ENCODE measurements at regions not wholly inside any gene's neighbourhood (a gene's known extent, or its start where the extent isn't known, plus 50 kb on each side); places are given as distances from the start of the nearest gene placed in this dataset.

DNA sequence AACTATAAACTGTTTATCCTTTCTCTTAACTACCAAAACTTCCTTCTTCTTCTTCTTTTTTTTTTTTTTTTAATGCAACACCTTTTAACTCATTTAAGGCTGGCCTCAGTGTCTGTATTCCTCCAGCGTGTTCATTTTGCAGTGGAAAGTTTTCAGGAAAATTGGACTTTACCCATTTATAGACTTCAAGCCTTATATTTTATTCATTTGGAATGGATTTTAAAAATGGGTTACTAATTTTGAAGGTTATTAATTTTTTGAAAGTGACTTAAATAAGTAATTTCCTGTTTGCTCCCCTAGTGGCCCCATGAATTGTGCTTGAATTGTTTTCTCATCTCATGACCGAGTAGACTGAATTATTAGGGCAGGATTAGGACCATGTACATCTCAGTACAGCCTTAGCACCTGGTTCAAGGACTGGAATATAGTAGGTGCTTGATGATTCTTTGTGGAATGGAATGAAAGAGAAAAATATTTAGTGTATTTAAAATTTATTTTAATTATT, 282.7 kb downstream of the ANKRD50 start:
- Histone ChIP-seq H3K9ac (ENCODE audit: control insufficient read depth, extremely low read depth, insufficient read depth, low read length) (no peak overlapping the region), H3K9me3 (ENCODE audit: control insufficient read depth, low read depth, low read length) (no peaks in the 10 kb centered on the region), H3K4me2 (ENCODE audit: control insufficient read depth, extremely low read depth, insufficient read depth, low read depth, low read length) (peak overlapping the region; percentile 65), H3K9me1 (ENCODE audit: control insufficient read depth, extremely low read depth, insufficient read depth, low read length) (no peaks in the 10 kb centered on the region), H4K20me1 (ENCODE audit: control insufficient read depth, extremely low read depth, insufficient read depth, low read length) (no peaks in the 10 kb centered on the region), H3K27ac (ENCODE audit: control insufficient read depth, insufficient read depth, low read length) (no peak overlapping the region), H3K27me3 (ENCODE audit: control insufficient read depth, extremely low read depth, insufficient read depth, low read length) (no peaks in the 10 kb centered on the region), H3K4me3 (ENCODE audit: control insufficient read depth in 2 of 3, extremely low read depth in 1 of 3, insufficient read depth in 2 of 3, low read depth in 1 of 3, low read length in 3 of 3) (no peak overlapping the region), H2AFZ (ENCODE audit: control insufficient read depth, low read length) (no peak overlapping the region), H3K36me3 (ENCODE audit: control insufficient read depth in 2 of 2, extremely low read depth in 1 of 2, insufficient read depth in 2 of 2, low read length in 2 of 2) (no peaks in the 10 kb centered on the region), H3K79me2 (ENCODE audit: control insufficient read depth, insufficient read depth, low read length) (no peaks in the 10 kb centered on the region), H3K4me1 (ENCODE audit: control insufficient read depth, extremely low read depth, insufficient read depth, low read length) (peaks cover 31% of the 10 kb centered on the region)
- FAIRE-seq (no peak), DNase-seq (ENCODE audit: low read depth, low spot score) (no peak)
- TF ChIP-seq, protein P1, sequence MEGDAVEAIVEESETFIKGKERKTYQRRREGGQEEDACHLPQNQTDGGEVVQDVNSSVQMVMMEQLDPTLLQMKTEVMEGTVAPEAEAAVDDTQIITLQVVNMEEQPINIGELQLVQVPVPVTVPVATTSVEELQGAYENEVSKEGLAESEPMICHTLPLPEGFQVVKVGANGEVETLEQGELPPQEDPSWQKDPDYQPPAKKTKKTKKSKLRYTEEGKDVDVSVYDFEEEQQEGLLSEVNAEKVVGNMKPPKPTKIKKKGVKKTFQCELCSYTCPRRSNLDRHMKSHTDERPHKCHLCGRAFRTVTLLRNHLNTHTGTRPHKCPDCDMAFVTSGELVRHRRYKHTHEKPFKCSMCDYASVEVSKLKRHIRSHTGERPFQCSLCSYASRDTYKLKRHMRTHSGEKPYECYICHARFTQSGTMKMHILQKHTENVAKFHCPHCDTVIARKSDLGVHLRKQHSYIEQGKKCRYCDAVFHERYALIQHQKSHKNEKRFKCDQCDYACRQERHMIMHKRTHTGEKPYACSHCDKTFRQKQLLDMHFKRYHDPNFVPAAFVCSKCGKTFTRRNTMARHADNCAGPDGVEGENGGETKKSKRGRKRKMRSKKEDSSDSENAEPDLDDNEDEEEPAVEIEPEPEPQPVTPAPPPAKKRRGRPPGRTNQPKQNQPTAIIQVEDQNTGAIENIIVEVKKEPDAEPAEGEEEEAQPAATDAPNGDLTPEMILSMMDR (optimal IDR thresholded peaks at IDR 0.05 in 1 of 3, IDR thresholded peaks at IDR 0.05 in 1 of 3, conservative IDR thresholded peaks at IDR 0.05 in 1 of 3; ENCODE audit: extremely low read depth in 1 of 3, insufficient read depth in 2 of 3, low read length in 3 of 3): no peak
- no peak for TF ChIP-seq EZH2 (IDR thresholded peaks at IDR 0.05; ENCODE audit: low read length)
- dilution Hi-C loops (cut with MboI; ENCODE audit: extremely low pct_ligation_motif_present, low sequenced_read_pairs): no loop called here

DNA sequence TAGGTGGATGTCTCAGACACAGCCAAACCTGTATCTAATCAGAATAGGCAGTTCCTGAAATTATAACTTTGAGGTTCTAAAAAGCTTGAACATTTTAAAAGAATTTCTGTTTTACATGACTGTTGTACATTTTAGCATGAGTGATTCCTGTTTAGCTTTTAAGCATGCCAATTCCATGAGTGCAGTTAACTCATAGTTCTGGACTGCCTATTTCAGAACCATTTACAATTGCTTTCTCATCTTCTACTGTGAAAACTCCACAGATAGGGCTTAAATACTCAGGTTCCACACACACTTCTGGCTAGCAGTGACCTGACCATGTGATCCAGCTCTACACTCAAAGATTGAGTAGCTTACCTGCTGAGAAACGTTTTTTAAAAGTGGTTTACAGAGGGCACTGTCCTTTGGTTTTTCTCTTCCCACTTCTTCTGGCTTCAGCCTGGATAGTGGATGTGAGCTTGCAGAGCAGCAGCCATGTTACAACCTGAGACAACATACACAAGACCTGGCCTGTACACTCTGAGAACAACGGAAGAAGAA, 280.8 kb downstream of the ANKRD50 start:
- H3K27ac ChIP-seq (ENCODE audit: control insufficient read depth, insufficient read depth, low read length): peak overlapping the region; percentile 59
- TF ChIP-seq EZH2 (IDR thresholded peaks at IDR 0.05; ENCODE audit: low read length): no peak
- TF ChIP-seq, protein P1 (optimal IDR thresholded peaks at IDR 0.05 in 1 of 3, IDR thresholded peaks at IDR 0.05 in 1 of 3, conservative IDR thresholded peaks at IDR 0.05 in 1 of 3; ENCODE audit: extremely low read depth in 1 of 3, insufficient read depth in 2 of 3, low read length in 3 of 3): no peak
- no peaks in the 10 kb centered on the region for H3K9me1 ChIP-seq (ENCODE audit: control insufficient read depth, extremely low read depth, insufficient read depth, low read length)
- H3K4me3 ChIP-seq (ENCODE audit: control insufficient read depth in 2 of 3, extremely low read depth in 1 of 3, insufficient read depth in 2 of 3, low read depth in 1 of 3, low read length in 3 of 3): peak overlapping the region in 1 of 3 experiments; percentile 6
- DNase-seq (ENCODE audit: low read depth, low spot score) (no peak), FAIRE-seq (peak; percentile 91)
- no peaks in the 10 kb centered on the region for H3K27me3 ChIP-seq (ENCODE audit: control insufficient read depth, extremely low read depth, insufficient read depth, low read length)
- H3K9ac ChIP-seq (ENCODE audit: control insufficient read depth, extremely low read depth, insufficient read depth, low read length): no peak overlapping the region
- H4K20me1 ChIP-seq (ENCODE audit: control insufficient read depth, extremely low read depth, insufficient read depth, low read length): no peaks in the 10 kb centered on the region
- H3K4me1 ChIP-seq (ENCODE audit: control insufficient read depth, extremely low read depth, insufficient read depth, low read length): peaks cover 31% of the 10 kb centered on the region
- H3K79me2 ChIP-seq (ENCODE audit: control insufficient read depth, insufficient read depth, low read length): no peaks in the 10 kb centered on the region
- H3K4me2 ChIP-seq (ENCODE audit: control insufficient read depth, extremely low read depth, insufficient read depth, low read depth, low read length): peak overlapping the region; percentile 56
- dilution Hi-C loops (cut with MboI; ENCODE audit: extremely low pct_ligation_motif_present, low sequenced_read_pairs): no loop called here
- peak overlapping the region; percentile 93 for H2AFZ ChIP-seq (ENCODE audit: control insufficient read depth, low read length)
- no peaks in the 10 kb centered on the region for H3K9me3 ChIP-seq (ENCODE audit: control insufficient read depth, low read depth, low read length)
- H3K36me3 ChIP-seq (ENCODE audit: control insufficient read depth in 2 of 2, extremely low read depth in 1 of 2, insufficient read depth in 2 of 2, low read length in 2 of 2): no peaks in the 10 kb centered on the region
